ENCODE measurements at regions not wholly inside any gene's neighbourhood (a gene's known extent, or its start where the extent isn't known, plus 50 kb on each side); places are given as distances from the start of the nearest gene placed in this dataset.

- no peak for TF ChIP-seq TP53 (CRISPR knock-in tag; IDR thresholded peaks at IDR 0.05)
- no peak for TF ChIP-seq JUNB (IDR thresholded peaks at IDR 0.05)
- no peak for TF ChIP-seq CTCF (IDR thresholded peaks at IDR 0.05)
- TF ChIP-seq GATA3 (IDR thresholded peaks at IDR 0.05; ENCODE audit: borderline replicate concordance) = no peak
Measured at GRCh38 chr2:41985573-41986095, 62.2 kb upstream of the PKDCC start.

All from A549 (cell line).